AG04450 (cell line): ENCODE measurements at regions not wholly inside any gene's neighbourhood (a gene's known extent, or its start where the extent isn't known, plus 50 kb on each side); places are given as distances from the start of the nearest gene placed in this dataset.
"Not testable (repeated sequence)": the region's sequence is repeated elsewhere in the genome, so short reads cannot be mapped to it uniquely, and the experiment has no call there.

Experiments
- CTCF ChIA-PET: fragments of 300-600, 350-600 bp; formaldehyde crosslinking; extraction: SDS; loops from one replicate; lab custom pipeline; 2022; ENCODE audit warnings: antibody characterized with exemption, inconsistent platforms; lab: Charles Lee
- POLR2A ChIA-PET: fragments of 350-600 bp; formaldehyde crosslinking; extraction: SDS; loops from one replicate; lab custom pipeline; 2021; ENCODE audit warnings: antibody characterized with exemption, inconsistent platforms; lab: Yijun Ruan, JAX
- DNase-seq: peaks from one replicate; pipeline ENCODE4 v3.0.0-alpha.2; 2011; ENCODE audit warnings: low read depth, low spot score
- H3K27ac ChIP-seq: one replicate; pipeline ENCODE4 v1.5.1; 2012; ENCODE audit warnings: low read depth, low read length, control low read depth
- H3K27me3 ChIP-seq: one replicate; pipeline ENCODE4 v1.6.0; 2012; ENCODE audit warnings: low read length; ENCODE audit not compliant: control insufficient read depth, insufficient read depth
- H3K4me3 ChIP-seq: 2 replicates; pipeline ENCODE4 v1.5.1; 2011; ENCODE audit warnings: mild to moderate bottlenecking, low read depth, low read length, control low read depth
- H3K9me3 ChIP-seq: 2 replicates; pipeline ENCODE4 v1.5.1; 2012; ENCODE audit warnings: low read length; ENCODE audit not compliant: control insufficient read depth, insufficient read depth
- CTCF ChIP-seq: IDR thresholded peaks from 2 replicates; pipeline ENCODE4 v1.5.1; 2011; ENCODE audit warnings: low read depth, low read length, control low read depth, inconsistent platforms

- no peaks in the 10 kb centered on the region for H3K27me3 ChIP-seq
- no peak overlapping the region for H3K4me3 ChIP-seq
- TF ChIP-seq CTCF: no peak
- CTCF ChIA-PET: no interaction called here
- H3K9me3 ChIP-seq: no peaks in the 10 kb centered on the region
- POLR2A ChIA-PET: no interaction called here
- H3K27ac ChIP-seq: no peak overlapping the region
- no peak for DNase-seq
These were observed 436.1 kb downstream of the SPATA31D1 start for GRCh38 chr9:82424599-82425120.

- no peak for DNase-seq
- no peak overlapping the region for H3K4me3 ChIP-seq
- CTCF ChIA-PET: no interaction called here
- H3K9me3 ChIP-seq: peaks cover 23% of the 10 kb centered on the region
- TF ChIP-seq CTCF: no peak
- no peaks in the 10 kb centered on the region for H3K27me3 ChIP-seq
- H3K27ac ChIP-seq: no peak overlapping the region
- POLR2A ChIA-PET: no interaction called here
These were observed 442.5 kb downstream of the SPATA31D1 start for GRCh38 chr9:82431121-82431520.

DNA sequence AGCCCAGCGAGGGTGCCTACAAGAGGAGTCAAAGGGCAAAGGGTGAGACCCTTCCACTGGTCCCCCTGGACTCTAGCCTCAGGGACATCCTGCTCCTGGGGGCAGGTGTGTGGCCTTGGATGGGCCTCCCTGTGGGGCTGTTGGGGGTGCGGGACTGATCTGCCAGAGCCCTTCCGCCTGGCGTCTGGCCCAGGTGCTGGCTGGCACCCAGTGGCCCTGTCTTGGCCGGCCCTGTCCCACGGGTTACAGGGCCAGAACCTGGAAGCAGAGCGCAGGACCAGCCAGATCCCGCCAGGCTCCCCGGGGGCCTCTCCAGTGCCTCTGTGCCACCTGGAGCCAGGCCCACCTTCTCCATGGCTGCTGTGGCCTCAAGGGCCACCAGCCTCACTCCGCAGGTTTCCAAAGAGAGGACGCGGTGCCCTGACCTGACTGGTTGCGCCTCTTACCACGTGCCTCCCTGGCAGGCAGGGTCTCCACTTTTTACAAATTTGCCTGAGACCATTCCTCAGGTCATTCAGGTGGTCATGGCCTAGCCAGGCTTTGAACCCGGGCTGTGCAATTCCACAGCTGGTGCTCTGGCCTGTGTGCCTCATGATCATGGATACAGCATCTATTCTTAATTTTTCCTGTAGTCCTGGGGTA lies 444.8 kb downstream of the SPATA31D1 start:
- H3K27me3 ChIP-seq, H3K4me3 ChIP-seq, POLR2A ChIA-PET, H3K27ac ChIP-seq, CTCF ChIA-PET, DNase-seq: not testable (repeated sequence)
- H3K9me3 ChIP-seq: peaks cover 23% of the 10 kb centered on the region

DNA sequence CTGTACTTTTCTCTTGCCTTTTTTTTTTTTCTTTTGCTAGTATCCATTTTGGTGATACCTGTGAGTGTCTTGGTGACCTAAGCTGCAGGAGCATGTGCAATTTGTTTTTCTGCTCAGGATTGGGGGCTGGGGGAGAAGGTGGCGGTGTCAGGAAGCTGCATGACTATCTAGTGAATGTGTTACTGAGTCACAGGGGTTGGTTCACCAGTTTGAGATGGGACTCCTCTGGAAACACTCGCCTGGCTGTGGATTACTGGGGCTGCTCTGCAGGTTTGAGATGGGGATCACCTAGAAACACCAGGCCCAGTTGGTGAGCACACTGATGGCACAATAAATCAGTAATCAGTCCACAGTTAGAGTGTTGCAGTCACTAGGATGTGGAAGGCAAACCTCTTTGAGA lies 447.9 kb downstream of the SPATA31D1 start:
- POLR2A ChIA-PET: no interaction called here
- CTCF ChIA-PET: no interaction called here

GRCh38 chr9:82437183-82437582 lies 448.6 kb downstream of the SPATA31D1 start:
- POLR2A ChIA-PET: interaction anchor here (0.6 kb wide), 1 partner anchor 170 kb away, joined by 3 read pairs; no protein-coding TSS in a partner anchor
- DNase-seq, H3K4me3 ChIP-seq, H3K27me3 ChIP-seq, H3K27ac ChIP-seq, CTCF ChIA-PET: not testable (repeated sequence)
- peaks cover 14% of the 10 kb centered on the region for H3K9me3 ChIP-seq

More for the DNA sequence above, 447.9 kb downstream of the SPATA31D1 start:
- no peak for DNase-seq
- H3K27me3 ChIP-seq: no peaks in the 10 kb centered on the region
- H3K27ac ChIP-seq: no peak overlapping the region
- no peak overlapping the region for H3K4me3 ChIP-seq
- no peak for TF ChIP-seq CTCF
- peaks cover 21% of the 10 kb centered on the region for H3K9me3 ChIP-seq

- no peak for TF ChIP-seq CTCF
- CTCF ChIA-PET: no interaction called here
- Histone ChIP-seq H3K9me3 (peaks cover 8% of the 10 kb centered on the region), H3K27me3 (no peaks in the 10 kb centered on the region), H3K4me3 (no peak overlapping the region), H3K27ac (no peak overlapping the region)
- no peak for DNase-seq
- POLR2A ChIA-PET: no interaction called here
These were observed 450.0 kb downstream of the SPATA31D1 start for GRCh38 chr9:82438581-82438980.
